Muscle layer of duodenum (tissue), 2 donors: ENCODE measurements at regions not wholly inside any gene's neighbourhood (a gene's known extent, or its start where the extent isn't known, plus 50 kb on each side); places are given as distances from the start of the nearest gene placed in this dataset.
"Not testable (repeated sequence)": the region's sequence is repeated elsewhere in the genome, so short reads cannot be mapped to it uniquely, and the experiment has no call there.

Source experiments
- H3K27ac ChIP-seq: one replicate; pipeline ENCODE4 v1.7.0; 2013; ENCODE audit warnings: mild to moderate bottlenecking, low read length
- H3K27me3 ChIP-seq: one replicate; pipeline ENCODE4 v1.7.0; 2013; ENCODE audit warnings: low read depth, mild to moderate bottlenecking, control low read depth, low read length
- H3K36me3 ChIP-seq, 2 donors: one replicate each; pipeline ENCODE4 v1.7.0; 2013; ENCODE audit warnings: low read length in 2 of 2, control low read depth in 1 of 2, mild to moderate bottlenecking in 1 of 2; ENCODE audit not compliant: insufficient read depth in 2 of 2, control insufficient read depth in 1 of 2
- H3K4me1 ChIP-seq, 2 donors: one replicate each; pipeline ENCODE4 v1.7.0; 2013; ENCODE audit warnings: low read length in 2 of 2, mild to moderate bottlenecking in 2 of 2, control low read depth in 1 of 2, moderate library complexity in 1 of 2; ENCODE audit not compliant: insufficient read depth in 2 of 2, control insufficient read depth in 1 of 2
- H3K4me3 ChIP-seq, 2 donors: one replicate each; pipeline ENCODE4 v1.7.0; 2013; ENCODE audit warnings: low read length in 2 of 2, low read depth in 1 of 2, mild to moderate bottlenecking in 1 of 2
- H3K9me3 ChIP-seq, 2 donors: one replicate each; pipeline ENCODE4 v1.7.0; 2013; ENCODE audit warnings: low read length in 2 of 2, control low read depth in 1 of 2, mild to moderate bottlenecking in 1 of 2; ENCODE audit not compliant: control insufficient read depth in 1 of 2
- donor health status: healthy.

DNA sequence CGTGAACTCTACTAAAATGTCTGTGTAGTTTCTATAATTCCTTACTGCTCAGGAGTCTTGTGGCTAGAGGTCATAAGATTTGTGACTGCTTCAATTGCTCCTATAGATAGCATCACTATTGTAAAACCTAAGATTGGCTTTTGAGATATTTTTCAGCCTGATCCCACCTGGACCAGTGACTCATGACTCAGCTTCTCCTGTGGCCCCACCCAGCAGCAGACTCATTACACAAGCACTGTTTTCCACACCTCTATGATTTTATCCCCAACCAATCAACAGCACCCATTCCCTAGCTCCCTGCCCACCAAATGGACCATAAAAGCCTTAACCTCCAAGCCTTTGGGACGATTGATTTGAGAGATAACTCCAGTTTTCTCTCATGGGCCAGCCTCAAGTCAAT, 1157.0 kb upstream of the INTU start:
- Histone ChIP-seq H3K4me3 (no peak overlapping the region), H3K4me1 (no peaks in the 10 kb centered on the region), H3K27ac (no peak overlapping the region), H3K27me3 (no peaks in the 10 kb centered on the region), H3K36me3 (no peaks in the 10 kb centered on the region), H3K9me3 (peaks cover 0 to 8% of the 10 kb centered on the region in 2 donors)

GRCh38 chr4:126479709-126480108, 1153.0 kb upstream of the INTU start:
- Histone ChIP-seq H3K27me3 (no peaks in the 10 kb centered on the region), H3K9me3 (peaks cover 0 to 7% of the 10 kb centered on the region in 2 donors), H3K27ac (no peak overlapping the region), H3K4me1 (no peaks in the 10 kb centered on the region), H3K36me3 (no peaks in the 10 kb centered on the region), H3K4me3 (no peak overlapping the region)

DNA sequence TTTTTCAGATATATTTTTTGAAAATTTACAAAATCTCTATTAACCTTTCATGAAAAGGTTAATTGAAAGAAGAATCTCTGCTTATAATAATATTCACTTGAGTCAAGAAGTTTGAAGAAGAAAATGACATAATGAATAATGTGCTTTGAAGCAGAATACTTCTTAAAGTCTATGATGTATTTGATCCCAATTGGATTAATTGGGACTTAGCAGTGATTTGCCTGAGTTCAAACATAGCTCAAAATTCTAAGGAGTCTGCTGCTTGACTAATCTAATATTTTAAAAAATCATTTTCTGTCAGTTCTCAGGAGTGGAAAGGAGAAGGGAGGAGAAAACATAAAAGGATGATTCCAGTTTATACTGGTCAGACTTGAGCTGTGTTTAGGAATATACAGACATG, 1150.4 kb upstream of the INTU start:
- Histone ChIP-seq H3K4me1 (no peaks in the 10 kb centered on the region), H3K9me3 (no peaks in the 10 kb centered on the region), H3K4me3 (no peak overlapping the region), H3K36me3 (no peaks in the 10 kb centered on the region), H3K27ac (no peak overlapping the region), H3K27me3 (no peaks in the 10 kb centered on the region)

- Histone ChIP-seq H3K36me3 (no peaks in the 10 kb centered on the region), H3K27ac (no peak overlapping the region), H3K4me1 (no peaks in the 10 kb centered on the region), H3K27me3 (no peaks in the 10 kb centered on the region), H3K4me3 (no peak overlapping the region), H3K9me3 (no peaks in the 10 kb centered on the region)
These were observed 1146.4 kb upstream of the INTU start for GRCh38 chr4:126486377-126486776.

- no peaks in the 10 kb centered on the region for H3K9me3 ChIP-seq
- no peaks in the 10 kb centered on the region for H3K4me1 ChIP-seq
- H3K27me3 ChIP-seq, result no peaks in the 10 kb centered on the region
- no peaks in the 10 kb centered on the region for H3K36me3 ChIP-seq
- no peak overlapping the region for H3K27ac ChIP-seq
- H3K4me3 ChIP-seq, result no peak overlapping the region
These were observed 1142.8 kb upstream of the INTU start for GRCh38 chr4:126489826-126490463.

DNA sequence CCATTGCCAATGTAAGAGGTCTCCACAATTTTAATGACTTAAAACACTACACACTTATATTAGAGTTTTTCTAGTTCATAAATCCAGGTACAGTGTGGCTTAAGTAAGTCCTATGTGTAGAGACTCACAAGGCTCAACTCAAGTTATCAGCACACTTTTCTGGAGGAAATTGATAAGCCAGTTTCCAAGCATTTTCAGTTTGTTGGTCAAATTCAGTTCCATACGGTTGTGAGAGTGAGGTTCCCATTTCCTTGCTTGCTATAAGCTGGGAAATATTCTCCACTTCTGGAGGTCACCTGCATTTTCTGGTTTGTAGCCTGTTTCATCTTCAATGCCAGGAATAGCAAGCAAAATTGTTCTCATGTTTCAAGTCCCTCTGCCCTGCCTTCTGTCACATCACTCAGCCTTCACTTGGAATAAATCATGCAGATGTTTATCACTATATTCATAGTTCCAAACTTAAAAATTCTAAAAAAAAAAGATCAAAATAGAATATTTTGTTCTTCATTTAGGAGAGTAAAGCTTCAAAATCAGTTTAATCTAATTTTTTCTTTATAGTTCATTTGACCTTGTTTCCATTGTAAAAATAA, 1137.5 kb upstream of the INTU start:
- H3K27me3 ChIP-seq, result no peaks in the 10 kb centered on the region
- no peak overlapping the region for H3K4me3 ChIP-seq
- no peaks in the 10 kb centered on the region for H3K4me1 ChIP-seq
- no peak overlapping the region for H3K27ac ChIP-seq
- no peaks in the 10 kb centered on the region for H3K36me3 ChIP-seq
- H3K9me3 ChIP-seq, result no peaks in the 10 kb centered on the region

GRCh38 chr4:126512979-126513378, 1119.8 kb upstream of the INTU start:
- no peaks in the 10 kb centered on the region for H3K36me3 ChIP-seq
- H3K4me3 ChIP-seq, result no peak overlapping the region
- no peaks in the 10 kb centered on the region for H3K4me1 ChIP-seq
- no peaks in the 10 kb centered on the region for H3K9me3 ChIP-seq
- no peak overlapping the region for H3K27ac ChIP-seq
- H3K27me3 ChIP-seq, result no peaks in the 10 kb centered on the region

- H3K9me3 ChIP-seq, result no peaks in the 10 kb centered on the region
- H3K36me3 ChIP-seq, result no peaks in the 10 kb centered on the region
- no peaks in the 10 kb centered on the region for H3K27me3 ChIP-seq
- no peaks in the 10 kb centered on the region for H3K4me1 ChIP-seq
- H3K27ac ChIP-seq, result no peak overlapping the region
- no peak overlapping the region for H3K4me3 ChIP-seq
These were observed 1119.2 kb upstream of the INTU start for GRCh38 chr4:126513596-126513995.

- no peaks in the 10 kb centered on the region for H3K27me3 ChIP-seq
- no peaks in the 10 kb centered on the region for H3K36me3 ChIP-seq
- H3K4me1 ChIP-seq, result no peaks in the 10 kb centered on the region
- H3K9me3 ChIP-seq, result peaks cover 0 to 2% of the 10 kb centered on the region in 2 donors
- no peak overlapping the region for H3K4me3 ChIP-seq
- H3K27ac ChIP-seq, result no peak overlapping the region
These were observed 1112.0 kb upstream of the INTU start for GRCh38 chr4:126520731-126521130.

DNA sequence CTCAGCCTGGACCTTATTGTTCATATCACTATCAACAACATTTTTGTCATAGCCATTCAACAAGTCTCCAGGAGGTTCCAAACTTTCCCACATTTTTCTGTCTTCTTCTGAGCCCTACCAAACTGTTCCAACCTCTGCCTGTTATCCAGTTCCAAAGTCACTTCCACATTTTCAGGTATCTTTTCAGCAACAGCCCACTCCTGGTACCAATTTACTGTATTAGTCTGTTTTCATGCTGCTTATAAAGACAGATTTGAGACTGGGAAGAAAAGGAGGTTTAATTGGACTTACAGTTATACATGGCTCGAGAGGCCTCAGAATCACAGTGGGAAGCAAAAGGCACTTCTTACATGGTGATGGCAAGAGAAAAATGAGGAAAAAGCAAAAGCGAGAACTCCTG, 1107.4 kb upstream of the INTU start:
- H3K9me3 ChIP-seq, H3K27me3 ChIP-seq, H3K4me3 ChIP-seq, H3K27ac ChIP-seq, H3K4me1 ChIP-seq, H3K36me3 ChIP-seq: not testable (repeated sequence)

DNA sequence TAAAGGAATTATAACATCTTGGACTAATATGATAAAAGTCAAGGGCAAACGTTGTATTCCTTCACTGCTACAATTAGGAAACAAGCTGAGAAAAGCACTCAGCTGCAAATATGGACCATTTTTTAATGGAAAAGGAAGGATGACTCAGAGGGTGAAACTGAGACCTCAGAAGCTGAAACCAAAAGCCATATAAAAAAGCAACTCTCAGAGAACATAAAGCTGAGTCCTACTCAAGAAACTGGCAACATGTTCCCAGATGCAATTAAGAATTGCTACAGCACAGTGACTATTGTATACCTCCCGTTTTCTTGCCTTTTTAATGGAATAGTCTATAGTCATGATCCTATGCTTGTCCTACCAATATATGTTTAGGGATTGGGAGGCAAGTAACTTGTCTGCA, 1106.4 kb upstream of the INTU start:
- Histone ChIP-seq H3K27me3 (no peaks in the 10 kb centered on the region), H3K36me3 (no peaks in the 10 kb centered on the region), H3K27ac (no peak overlapping the region), H3K4me1 (no peaks in the 10 kb centered on the region), H3K9me3 (peaks cover 0 to 2% of the 10 kb centered on the region in 2 donors), H3K4me3 (no peak overlapping the region)

DNA sequence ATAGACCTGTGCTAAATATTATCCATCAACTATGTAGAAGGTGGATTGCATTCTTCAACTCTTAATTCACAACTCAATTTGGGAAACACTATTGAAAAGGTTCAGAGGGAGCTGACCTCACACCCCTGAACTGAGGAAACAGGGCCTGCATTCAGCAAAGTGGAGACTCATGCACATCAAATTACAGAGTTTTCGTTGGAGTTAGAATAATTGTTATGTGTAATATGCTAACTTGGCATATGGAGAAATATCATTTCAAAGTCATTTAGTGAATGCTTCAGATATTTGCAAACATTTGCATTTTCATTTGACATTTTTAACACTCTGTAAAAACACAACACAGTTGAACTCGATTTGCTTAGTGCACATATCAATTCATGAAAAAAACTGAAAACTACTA, 1102.8 kb upstream of the INTU start:
- H3K36me3 ChIP-seq, result no peaks in the 10 kb centered on the region
- H3K27me3 ChIP-seq, result no peaks in the 10 kb centered on the region
- no peak overlapping the region for H3K4me3 ChIP-seq
- no peak overlapping the region for H3K27ac ChIP-seq
- H3K4me1 ChIP-seq, result no peaks in the 10 kb centered on the region
- no peaks in the 10 kb centered on the region for H3K9me3 ChIP-seq
